Adrenal gland (tissue), 5 donors: ENCODE measurements at regions not wholly inside any gene's neighbourhood (a gene's known extent, or its start where the extent isn't known, plus 50 kb on each side); places are given as distances from the start of the nearest gene placed in this dataset.

Source experiments
- CTCF ChIP-seq, 6 experiments: fragments of 450-650 bp in 4 of 6; fragments of 200-600 bp in 2 of 6; sonication (generic) in 1 of 6; IDR thresholded peaks; 1 replicate in 5 of 6; 2 replicates in 1 of 6; pipeline versions ENCODE4 v1.5.1 to v1.8.0; 2016 to 2021; ENCODE audit warnings: antibody characterized with exemption in 6 of 6, mild to moderate bottlenecking in 2 of 6, moderate library complexity in 1 of 6
- POLR2A ChIP-seq, 2 donors: fragments of 450-650 bp; IDR thresholded peaks; one replicate each; pipeline ENCODE4 v1.6.1; 2017; ENCODE audit warnings: antibody characterized with exemption in 2 of 2, mild to moderate bottlenecking in 2 of 2, moderate library complexity in 1 of 2
- donor health status: DM: no; HTN: no; CAD: no.

- TF ChIP-seq CTCF (IDR thresholded peaks at IDR 0.05) = no peak
- TF ChIP-seq POLR2A (IDR thresholded peaks at IDR 0.05) = no peak
Observed at GRCh38 chr3:5699811-5700210, 512.3 kb downstream of the EDEM1 start.
